Ammon's horn (tissue), 1 donor: ENCODE measurements at regions not wholly inside any gene's neighbourhood (a gene's known extent, or its start where the extent isn't known, plus 50 kb on each side); places are given as distances from the start of the nearest gene placed in this dataset.
"Not testable (repeated sequence)": the region's sequence is repeated elsewhere in the genome, so short reads cannot be mapped to it uniquely, and the experiment has no call there.

Experiments
- DNase-seq: peaks from one replicate; pipeline ENCODE4 v3.0.0-alpha.2; 2016; ENCODE audit warnings: low spot score

GRCh38 chr4:57875829-57876392 lies 765.7 kb upstream of the IGFBP7 start:
- DNase-seq: no peak

GRCh38 chr4:57866468-57867171 lies 756.4 kb upstream of the IGFBP7 start:
- no peak for DNase-seq

GRCh38 chr4:57865264-57865663 lies 755.1 kb upstream of the IGFBP7 start:
- DNase-seq: no peak

GRCh38 chr4:57854748-57855147 lies 744.6 kb upstream of the IGFBP7 start:
- DNase-seq: no peak

GRCh38 chr4:57850141-57850540 lies 740.0 kb upstream of the IGFBP7 start:
- no peak for DNase-seq

GRCh38 chr4:57832083-57832482 lies 721.9 kb upstream of the IGFBP7 start:
- no peak for DNase-seq

- no peak for DNase-seq
Observed at GRCh38 chr4:57789666-57790065, 679.5 kb upstream of the IGFBP7 start.

- DNase-seq: no peak
Observed at GRCh38 chr4:57777876-57778275, 667.7 kb upstream of the IGFBP7 start.

- no peak for DNase-seq
Observed at GRCh38 chr4:57774681-57775080, 664.5 kb upstream of the IGFBP7 start.

GRCh38 chr4:57774171-57774570 lies 664.0 kb upstream of the IGFBP7 start:
- DNase-seq: no peak

GRCh38 chr4:57766341-57766740 lies 656.2 kb upstream of the IGFBP7 start:
- DNase-seq: no peak

GRCh38 chr4:57764856-57765255 lies 654.7 kb upstream of the IGFBP7 start:
- DNase-seq: peak; percentile 12

- no peak for DNase-seq
Observed at GRCh38 chr4:57763070-57763469, 652.9 kb upstream of the IGFBP7 start.

- DNase-seq: no peak
Observed at GRCh38 chr4:57740625-57741190, 630.5 kb upstream of the IGFBP7 start.

GRCh38 chr4:57736781-57737180 lies 626.6 kb upstream of the IGFBP7 start:
- no peak for DNase-seq

GRCh38 chr4:57734104-57734670 lies 624.0 kb upstream of the IGFBP7 start:
- no peak for DNase-seq

GRCh38 chr4:57729775-57730570 lies 619.8 kb upstream of the IGFBP7 start:
- DNase-seq: not testable (repeated sequence)

GRCh38 chr4:57726154-57726553 lies 616.0 kb upstream of the IGFBP7 start:
- no peak for DNase-seq

GRCh38 chr4:57719456-57719855 lies 609.3 kb upstream of the IGFBP7 start:
- DNase-seq: no peak

GRCh38 chr4:57714313-57714712 lies 604.1 kb upstream of the IGFBP7 start:
- not testable (repeated sequence) for DNase-seq

GRCh38 chr4:57710053-57710452 lies 599.9 kb upstream of the IGFBP7 start:
- no peak for DNase-seq

- peak; percentile 10 for DNase-seq
Observed at GRCh38 chr4:57691370-57691769, 581.2 kb upstream of the IGFBP7 start.
